COR-L47 (cell line): ENCODE measurements at regions not wholly inside any gene's neighbourhood (a gene's known extent, or its start where the extent isn't known, plus 50 kb on each side); places are given as distances from the start of the nearest gene placed in this dataset.
A peak's percentile ranks its signal among the peaks of the same experiment; 100 is the strongest.

Experiments used
- DNase-seq: peaks from one replicate; lab custom pipeline; 2025; lab: John Stamatoyannopoulos, UW

DNA sequence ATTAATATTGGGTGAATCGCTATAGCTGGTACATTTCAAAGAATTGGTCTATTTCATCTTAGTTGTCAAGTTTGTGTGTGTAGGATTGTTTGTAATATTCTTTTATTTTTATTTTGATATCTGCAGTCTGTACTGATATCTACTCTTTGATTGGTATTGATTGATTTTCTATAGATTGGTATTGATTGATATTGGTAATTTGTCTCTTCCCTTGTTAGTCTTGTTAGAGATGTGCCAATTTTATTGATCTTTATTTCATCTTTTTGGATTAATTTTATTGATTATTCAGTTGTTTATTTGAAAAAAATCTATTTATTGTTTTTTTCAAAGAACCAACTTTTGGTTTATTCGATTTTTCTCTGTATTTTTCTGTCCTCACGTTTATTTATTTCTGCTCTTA lies 61.4 kb downstream of the TM2D3 start:
- no peak for DNase-seq

DNA sequence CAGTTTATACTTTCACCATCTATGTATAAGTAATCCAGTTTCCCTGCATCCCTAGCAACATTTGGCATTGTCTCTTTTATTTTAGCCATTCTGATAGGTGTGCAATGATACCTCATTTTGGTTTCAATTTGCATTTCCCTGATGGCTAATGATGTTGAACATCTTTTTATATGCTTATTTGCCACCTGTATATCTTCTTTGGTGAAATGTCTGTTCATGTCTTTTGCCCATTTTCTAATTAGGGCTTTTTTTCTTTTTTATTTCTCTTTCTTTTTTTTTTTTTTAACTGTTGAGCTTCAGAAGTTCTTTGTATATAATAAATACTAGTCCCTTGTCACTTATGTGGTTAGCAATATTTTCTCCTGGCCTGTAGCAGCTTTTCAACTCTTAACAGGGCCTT lies 68.9 kb downstream of the TM2D3 start:
- no peak for DNase-seq

DNA sequence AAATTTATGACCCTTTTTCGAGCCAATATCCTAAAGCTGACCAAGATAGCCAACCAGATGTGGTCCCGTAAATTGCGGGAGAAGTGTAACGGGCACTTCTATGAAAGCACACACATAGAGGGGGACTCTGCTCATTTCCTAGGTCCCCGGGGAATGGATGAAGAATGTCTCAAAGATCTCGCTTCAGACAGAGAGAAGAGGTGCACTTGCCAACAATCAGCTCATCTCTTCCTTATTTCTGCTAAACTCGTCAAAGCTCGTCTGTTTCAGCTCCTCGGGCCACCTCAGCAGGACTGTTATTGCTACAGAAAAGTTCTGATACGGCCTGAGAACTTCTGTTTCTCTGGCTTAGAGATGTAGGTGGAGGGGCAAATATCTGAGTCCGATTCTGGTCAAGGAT lies 71.8 kb downstream of the TM2D3 start:
- no peak for DNase-seq

DNA sequence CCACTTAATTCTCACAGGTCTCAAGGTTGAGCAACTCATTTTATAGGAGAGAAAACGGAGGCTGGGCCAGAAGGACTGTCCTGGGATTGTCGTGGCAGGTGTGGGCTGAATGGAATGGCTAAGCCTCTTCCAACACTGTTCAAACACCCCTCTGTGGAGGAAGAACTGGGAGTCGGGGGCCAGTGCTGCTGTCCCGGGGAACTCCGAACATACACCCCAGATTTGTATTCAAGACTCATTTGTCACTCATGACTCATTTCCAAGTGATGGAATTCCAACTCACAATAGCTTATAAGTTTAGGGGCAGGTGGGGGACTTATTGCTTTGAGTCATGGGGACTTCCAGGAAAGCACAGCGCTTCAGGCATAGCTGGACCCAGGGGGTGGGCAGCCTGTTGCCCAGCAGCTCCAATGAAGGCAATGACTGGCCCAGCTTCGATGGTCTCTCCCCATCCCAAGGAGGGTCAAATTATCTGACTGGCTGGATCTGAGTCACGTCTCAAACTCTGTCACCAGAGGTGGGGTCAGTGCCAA lies 72.5 kb downstream of the TM2D3 start:
- DNase-seq, result no peak

DNA sequence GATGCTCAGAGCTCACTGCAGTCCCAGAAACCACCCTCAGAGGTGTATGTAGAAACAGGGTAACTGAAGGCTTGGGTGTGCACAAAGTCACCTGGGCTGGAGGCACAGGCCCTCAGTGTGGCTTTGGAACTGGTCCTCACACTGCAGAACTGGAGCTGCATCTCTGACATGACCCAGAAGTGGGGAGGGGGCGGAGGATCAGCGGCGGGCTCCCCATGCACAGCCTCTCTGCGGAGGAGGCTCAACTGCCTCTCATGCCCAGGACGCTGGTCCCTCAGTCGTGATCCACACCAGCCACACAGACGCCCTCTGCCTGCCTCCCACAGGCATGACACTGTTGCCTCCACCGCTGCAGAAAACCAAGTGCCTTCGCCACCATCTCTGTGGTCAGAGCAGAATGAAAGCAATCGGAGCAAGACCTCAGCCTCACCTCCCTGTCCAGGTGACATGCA lies 73.7 kb downstream of the TM2D3 start:
- peak; percentile 11 for DNase-seq

DNA sequence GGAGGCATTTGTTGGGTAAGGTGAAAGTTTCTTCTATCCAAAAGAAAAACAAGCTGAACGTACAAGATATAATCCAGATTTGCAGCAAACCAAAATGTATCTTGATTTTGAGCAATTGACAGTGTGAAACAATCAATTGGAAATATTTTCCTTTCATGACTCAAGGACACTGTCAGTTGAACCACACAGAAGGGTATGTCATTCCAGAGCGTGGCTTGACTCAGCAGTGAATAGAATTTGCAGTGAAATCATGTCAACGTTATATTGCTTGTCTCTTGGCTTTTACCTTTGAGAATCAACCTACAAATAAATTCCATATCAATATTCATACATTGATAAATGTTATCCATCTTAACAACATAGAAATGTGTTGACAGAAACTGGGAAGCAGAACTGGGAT lies 78.2 kb downstream of the TM2D3 start:
- DNase-seq, result no peak

DNA sequence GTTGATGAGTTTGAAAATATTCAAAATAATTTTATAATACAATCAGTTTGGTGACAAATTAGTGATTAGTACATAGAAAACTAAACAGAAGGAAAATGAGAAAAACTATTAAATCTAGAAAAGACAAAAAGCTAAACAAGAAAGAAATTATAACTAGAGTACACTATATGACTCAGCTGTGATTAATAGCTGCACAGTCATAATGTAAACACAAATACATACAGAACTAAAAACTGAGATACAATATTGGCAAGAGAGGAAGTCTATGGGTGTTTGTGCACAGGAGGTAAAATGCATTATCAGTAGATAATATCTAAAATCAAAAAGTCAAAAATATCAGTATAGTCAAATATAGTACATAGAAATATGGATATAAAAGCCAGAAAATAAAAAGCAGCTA lies 80.7 kb upstream of the PCSK6 start:
- no peak for DNase-seq

DNA sequence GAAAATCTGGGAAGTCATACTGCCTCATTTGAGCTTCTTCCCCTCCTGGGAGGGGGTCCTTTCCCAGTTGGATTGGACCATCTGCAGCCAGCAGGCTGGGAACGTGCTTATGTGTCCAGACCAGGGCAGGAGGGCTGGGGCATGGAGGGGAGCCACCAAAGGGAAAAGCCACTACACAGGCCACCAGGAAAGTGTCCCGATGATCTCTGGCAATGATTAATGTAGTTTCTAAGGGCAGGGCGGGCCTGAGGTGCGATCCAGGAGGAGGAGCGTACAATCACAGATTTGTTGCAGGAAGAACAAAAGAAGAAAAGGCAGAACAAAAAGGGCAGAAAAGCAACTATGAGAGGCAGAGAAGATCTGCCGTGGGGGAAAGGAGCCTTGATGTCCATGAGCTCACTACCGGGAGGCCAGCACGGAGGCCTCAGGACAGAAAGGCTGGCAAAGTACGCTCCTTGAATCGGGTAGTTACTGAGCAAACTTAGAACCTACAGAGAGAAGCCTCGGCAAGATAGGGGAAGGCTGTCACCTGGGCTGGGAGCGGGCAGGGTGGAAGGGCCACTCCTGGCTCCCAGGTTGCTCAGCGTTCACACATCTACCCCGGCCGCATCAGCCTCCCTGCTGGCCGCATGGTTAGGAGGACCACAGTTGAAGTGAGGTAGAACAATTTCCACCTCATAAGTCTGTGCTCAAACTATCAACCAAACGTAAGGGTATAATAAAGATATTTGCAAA lies 79.5 kb upstream of the PCSK6 start:
- no peak for DNase-seq

DNA sequence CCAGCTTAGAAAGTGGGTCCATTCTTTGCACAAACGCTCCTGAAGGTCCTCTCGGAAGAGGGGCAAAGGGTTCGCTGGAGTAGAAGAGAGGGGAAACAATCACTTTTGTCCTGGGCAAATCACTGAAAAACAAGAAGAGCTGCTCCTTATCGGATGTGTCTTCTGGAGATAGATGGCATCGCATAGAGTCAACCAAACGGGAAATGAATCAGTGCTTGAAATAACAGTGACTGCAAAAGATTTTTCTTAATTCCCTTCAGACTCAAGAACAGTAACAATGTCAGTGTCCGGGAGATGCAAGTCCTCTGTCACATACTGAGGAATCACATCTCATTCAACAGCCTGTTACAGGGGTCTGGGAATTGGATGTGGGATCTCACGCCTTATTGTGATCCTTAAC lies 78.8 kb upstream of the PCSK6 start:
- DNase-seq, result no peak

DNA sequence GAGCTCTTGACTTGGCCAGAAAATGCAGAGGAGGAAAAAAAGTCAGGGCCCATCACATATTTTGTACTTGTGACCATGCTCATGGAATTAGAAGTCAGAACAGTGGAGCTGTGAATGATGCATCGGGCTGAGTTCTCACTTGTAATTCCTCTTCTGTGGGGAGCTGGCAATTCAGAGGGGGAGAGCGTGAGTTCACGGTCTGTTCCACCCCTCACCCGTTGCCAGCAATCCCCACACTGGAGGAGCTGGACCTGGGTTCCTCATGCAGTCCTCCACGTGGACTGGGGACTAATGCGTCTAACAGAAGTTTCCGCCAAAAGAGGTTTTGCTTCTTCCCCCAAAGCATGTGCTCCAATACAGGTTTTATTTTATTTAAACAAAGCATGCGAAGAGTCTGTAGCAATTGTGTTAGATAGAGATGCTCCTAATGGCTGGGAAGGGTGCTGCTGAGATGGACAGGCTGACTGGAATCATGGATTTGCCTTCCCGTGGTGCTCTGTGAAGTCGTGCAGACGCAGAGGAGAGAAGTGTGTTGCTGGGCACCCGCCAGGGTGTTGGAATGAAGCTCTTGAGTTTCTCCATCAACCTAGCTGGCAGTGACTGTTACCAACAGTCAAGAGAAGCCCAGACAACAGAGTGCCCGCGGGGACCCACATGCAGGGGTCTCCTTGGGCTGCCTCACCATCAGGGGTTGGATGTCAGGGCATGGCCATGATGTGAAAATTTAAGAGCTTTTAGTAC lies 77.4 kb upstream of the PCSK6 start:
- no peak for DNase-seq

DNA sequence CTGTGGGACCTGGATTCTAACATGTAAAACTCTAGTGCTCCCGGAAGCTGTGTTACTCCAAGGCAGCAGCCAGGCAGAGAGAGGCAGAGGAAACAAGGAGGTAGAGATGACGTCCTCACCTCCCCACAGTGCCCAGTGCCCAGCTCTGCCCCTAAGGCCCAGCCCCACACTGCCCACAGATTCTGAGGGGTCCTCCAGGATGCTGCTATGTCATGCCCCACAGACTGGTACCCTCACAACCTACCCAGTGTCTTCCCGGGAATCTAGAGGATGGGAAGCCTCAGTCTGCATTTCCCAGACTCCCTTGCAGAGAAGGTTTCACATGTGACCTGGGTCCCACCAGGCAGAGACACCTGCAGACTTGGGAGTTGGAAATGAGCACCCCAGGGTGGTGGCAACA lies 75.9 kb upstream of the PCSK6 start:
- DNase-seq, result no peak

DNA sequence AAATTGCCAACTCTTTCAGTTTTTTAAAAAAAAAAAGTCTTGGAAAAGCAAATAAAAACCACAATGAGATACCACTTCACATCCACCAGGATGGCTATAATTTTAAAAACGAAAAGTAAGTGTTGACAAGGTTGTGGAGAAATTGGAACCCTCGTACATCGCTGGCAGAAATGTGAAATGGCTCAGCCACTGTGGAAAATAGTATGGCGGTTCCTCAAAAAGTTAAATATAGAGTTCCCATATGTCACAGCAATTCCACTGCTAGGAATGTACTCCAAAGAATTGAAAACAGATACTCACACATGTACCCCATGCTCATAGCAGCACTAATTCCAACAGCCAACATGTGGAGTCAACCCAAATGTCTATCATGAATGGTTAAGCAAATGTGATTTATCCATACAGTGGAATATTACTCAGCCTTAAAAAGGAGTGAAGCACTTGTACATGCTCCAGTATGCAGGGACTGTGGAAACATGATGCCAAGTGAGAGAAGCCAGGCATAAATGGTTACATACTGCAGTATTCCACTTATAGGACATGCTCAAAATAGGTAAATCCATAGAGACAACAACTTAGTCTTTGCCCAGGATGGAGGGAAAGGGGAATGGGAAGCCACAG lies 73.8 kb upstream of the PCSK6 start:
- no peak for DNase-seq

DNA sequence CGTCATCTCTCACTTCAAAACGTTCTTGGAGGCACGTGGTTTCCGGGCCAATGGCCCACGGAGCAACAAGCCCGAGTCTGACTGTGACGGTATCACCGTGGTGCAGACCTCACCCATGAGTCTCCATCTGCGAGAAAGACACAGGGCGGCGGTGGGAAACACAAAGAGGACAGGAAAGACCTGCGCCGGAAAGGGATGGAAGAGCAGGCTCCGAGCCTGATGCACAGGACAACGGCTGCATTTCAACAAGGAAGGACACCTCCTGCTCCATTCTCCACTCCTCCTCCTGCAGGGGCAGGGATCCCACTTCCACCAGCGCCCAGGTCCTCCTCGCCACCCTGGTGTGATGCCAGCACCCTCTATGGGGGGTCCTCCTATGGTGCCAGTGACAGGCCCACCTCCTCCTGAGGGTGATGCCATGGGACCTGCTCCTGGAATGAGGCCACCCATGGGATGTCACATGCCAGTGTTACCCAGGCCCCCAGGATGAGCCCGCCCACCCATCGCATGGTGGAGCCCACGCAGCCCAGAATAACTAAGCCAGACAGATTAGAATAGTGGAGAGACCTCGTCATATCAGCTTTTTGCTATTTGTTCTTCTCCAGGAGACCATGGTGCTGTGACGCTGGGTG lies 73.0 kb upstream of the PCSK6 start:
- no peak for DNase-seq

DNA sequence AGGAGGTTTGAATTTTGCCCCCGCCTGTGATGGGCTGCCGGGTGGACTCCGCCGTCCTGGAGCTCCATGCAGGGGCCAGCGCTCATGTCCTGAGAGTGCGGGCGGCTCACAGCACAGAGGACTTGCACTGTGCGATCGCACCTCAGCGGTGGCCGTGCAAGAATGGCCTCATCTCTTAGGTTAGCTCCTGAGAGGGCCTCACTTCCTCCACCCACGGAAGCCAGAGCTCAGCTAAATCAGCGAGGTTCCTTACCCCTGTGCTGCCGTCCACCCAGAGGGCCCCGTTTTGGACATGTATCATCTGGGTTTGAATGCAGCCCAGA lies 72.0 kb upstream of the PCSK6 start:
- DNase-seq, result no peak

DNA sequence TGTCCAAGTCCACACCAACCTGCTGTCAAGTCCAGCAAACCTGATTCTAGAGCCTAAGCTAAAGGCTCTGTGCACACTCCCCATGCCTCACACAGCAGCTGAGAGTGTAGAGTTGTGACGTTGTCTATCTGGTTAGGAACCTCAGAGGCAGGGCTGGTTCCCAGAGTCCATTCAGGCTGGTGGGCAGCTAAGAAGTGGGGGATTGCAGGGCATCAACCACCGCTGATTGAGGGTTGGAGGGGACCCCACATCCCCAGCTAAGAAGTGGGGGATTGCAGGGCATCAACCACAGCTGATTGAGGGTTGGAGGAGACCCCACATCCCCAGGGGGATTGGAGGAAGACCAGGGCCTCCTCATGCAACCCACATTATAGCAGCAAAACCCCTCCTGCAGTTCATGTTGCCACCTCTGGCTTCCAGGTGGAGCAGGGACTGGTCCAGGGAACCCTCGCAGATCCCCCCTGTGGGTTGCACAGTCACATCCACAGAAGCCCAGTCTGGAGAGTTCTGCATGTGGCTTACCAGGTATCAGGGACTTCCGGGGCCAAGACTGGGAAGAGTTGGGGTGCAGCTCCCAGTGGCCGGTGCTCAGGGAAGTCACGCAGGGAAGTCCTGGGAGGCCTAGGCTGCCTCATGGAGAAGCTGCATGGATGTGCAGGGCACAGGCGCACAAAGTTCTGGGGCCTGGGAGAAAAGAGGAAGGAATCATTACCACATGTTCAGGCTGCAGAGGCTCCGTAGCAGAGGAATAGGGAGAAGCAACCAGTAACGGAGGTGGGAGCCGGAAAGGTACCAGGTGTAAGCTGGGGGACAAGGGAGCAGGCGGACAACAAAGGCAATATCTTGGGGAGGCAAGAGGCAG lies 71.4 kb upstream of the PCSK6 start:
- DNase-seq, result no peak

DNA sequence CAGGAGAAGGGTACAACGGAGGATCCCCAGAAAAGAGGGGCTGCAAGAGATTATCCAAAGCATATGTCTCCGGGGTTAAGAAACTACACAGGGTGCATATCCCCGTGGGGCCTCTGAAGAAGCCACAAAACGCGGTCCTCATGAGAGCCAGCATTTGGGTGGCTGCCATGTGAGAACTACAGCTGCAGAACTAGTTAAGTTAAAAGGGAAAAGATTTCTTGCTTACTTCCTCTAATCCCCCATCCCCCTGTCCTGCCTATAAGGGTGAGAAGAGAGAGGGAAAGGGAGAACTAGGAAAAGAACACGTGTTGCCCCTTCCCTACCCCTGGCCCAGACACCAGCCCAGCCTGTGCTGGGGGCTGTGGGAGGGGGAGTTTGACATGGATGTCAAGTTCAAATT lies 70.4 kb upstream of the PCSK6 start:
- no peak for DNase-seq

DNA sequence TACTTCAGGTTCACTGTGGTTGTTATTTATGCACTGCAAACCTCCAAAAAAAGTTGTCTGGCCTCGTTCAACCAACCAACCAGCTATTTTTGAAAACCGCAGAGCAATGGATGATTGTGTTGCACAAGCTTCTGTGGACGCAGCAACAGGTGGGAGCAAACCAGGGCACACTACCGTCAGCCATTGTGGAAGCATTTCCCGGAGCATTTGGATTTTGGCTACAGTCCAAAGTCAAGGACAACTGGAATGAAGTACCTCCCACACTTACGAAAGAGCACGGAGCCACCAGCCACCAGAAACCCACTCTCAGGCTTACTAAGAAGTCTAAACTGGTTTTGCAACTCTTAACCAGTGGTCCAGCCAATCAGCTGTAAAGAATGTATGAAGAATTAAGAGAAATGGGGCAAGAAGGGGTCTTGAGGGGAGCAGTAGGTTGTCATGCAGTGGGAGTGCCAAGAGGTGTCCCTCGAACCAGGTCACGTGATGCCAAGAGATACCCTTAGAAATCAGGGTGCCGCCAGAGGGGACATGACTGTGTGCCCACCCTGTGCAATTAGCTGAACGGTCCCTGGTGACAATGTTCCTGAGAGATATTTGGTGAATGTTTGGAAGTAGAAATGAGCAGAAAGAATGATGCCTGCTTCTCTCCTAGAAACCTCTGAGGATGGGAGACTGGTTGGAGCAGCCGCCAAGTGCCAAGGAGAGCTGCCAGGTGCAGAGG lies 68.9 kb upstream of the PCSK6 start:
- DNase-seq, result no peak

DNA sequence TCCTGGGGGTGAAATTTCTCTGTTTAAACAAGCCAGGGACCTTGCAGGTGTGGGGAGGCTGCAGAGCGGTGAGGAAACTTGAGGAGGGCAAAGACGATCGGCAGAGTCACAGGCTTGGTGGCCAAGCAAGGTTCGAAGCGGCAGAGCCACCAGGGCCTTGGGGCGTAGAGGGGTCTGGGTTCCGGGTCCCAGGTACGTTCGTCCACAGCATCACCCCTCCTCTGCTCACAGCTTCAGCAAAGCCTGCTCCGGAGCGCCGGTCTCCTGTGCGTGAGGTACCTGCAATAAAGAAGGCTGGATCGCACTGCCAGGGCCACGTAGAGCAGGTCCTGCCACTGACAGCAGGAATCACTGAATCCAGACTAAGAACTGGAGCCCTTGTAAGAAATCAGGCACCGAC lies 66.8 kb upstream of the PCSK6 start:
- no peak for DNase-seq

DNA sequence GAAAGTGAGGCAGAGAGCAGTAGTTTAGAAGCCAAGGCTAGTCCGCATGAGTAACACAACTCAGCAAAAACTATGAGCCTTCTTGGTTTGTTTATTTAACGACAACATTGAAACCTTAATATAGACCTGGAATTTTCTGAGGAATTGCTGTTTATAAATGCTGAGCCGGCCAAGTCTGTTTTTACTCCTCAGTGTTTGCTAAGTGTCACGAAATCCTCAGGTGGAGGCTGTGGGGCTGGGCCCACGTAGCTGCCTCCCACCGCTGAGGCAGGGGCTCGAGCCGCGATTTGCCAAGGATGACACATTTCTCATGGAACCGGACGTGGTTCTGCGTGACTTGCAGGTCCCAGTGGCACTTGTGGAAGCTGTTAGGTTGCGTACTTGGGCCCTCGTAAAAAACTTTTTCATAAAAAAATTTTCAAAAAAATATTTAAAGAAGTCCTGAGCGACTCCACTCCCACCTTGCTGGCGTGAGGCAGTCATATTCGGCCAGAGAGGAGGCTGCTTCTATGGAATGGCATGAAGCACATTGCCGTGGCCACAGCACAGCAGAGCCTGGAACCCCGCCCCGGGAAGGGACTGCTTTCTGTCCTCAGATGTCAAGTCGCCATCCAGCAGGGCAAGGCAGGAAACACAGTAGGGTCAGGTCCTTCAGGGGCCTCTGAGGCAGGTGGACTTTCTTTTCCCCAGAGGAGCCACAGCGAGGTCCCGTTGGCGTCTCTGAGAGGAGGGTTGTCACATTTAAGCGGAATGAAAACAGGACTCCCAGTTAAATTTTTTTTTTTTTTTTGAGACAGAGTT lies 64.8 kb upstream of the PCSK6 start:
- DNase-seq, result no peak
